ENCODE measurements at regions not wholly inside any gene's neighbourhood (a gene's known extent, or its start where the extent isn't known, plus 50 kb on each side); places are given as distances from the start of the nearest gene placed in this dataset.

DNA sequence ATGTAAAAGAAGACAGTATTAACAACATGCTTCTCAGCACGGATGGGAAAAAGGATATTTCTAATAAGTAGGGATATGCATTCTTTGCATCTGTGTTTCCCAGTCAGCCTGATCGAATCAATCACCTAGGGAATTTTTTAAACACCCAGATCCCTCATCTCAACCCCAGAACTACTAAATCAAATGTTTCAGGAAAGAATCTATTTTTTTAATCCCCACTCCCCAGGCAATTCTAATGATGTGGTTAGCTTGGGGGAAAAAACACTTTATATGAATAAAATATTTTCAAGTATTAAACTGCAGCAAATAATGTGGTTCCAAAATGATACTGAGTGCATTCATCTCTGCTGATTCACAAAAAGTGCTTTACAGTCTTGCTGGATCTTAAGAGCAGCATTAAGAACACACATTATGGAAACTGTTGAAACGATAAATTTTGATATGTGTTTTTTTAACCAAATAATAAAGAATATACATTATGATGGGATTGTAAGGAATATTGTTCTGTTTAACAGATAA lies 68.7 kb upstream of the GUCY1A1 start:
- DNase-seq (ENCODE audit: low spot score in 2 of 2, unreplicated experiment in 2 of 2), result no peak
- Mint-ChIP-seq H3K4me3 (no peak overlapping the region), H3K9me3 (no peaks in the 10 kb centered on the region), H3K4me1 (peaks cover 63% of the 10 kb centered on the region), H3K36me3 (no peaks in the 10 kb centered on the region), H3K27me3 (ENCODE audit: low read depth) (no peaks in the 10 kb centered on the region), H3K27ac (no peak overlapping the region)
- TF ChIP-seq, protein P1, sequence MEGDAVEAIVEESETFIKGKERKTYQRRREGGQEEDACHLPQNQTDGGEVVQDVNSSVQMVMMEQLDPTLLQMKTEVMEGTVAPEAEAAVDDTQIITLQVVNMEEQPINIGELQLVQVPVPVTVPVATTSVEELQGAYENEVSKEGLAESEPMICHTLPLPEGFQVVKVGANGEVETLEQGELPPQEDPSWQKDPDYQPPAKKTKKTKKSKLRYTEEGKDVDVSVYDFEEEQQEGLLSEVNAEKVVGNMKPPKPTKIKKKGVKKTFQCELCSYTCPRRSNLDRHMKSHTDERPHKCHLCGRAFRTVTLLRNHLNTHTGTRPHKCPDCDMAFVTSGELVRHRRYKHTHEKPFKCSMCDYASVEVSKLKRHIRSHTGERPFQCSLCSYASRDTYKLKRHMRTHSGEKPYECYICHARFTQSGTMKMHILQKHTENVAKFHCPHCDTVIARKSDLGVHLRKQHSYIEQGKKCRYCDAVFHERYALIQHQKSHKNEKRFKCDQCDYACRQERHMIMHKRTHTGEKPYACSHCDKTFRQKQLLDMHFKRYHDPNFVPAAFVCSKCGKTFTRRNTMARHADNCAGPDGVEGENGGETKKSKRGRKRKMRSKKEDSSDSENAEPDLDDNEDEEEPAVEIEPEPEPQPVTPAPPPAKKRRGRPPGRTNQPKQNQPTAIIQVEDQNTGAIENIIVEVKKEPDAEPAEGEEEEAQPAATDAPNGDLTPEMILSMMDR (IDR thresholded peaks at IDR 0.05; ENCODE audit: unreplicated experiment), result no peak

DNA sequence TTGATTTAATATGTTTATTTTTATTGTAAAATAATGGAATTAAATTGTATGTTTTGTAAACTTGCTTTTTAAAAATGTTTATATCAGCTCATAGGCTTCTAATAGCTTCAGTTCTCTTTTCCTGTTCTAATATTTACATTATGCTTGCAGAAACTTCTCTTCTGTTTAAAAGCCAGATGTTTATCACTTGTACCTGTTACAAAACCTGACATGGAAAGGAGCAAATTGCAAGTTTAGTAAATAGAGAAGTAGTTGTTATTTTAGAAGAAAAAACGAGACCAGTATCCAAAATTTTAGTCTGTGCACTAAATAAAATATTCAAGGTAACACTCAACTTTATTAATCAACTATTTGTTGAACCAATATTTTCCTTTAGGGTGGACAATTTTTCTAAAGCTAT lies 69.4 kb upstream of the GUCY1A1 start:
- Mint-ChIP-seq H3K4me1 (peaks cover 62% of the 10 kb centered on the region), H3K36me3 (no peaks in the 10 kb centered on the region), H3K9me3 (no peaks in the 10 kb centered on the region), H3K27ac (no peak overlapping the region), H3K27me3 (ENCODE audit: low read depth) (no peaks in the 10 kb centered on the region), H3K4me3 (no peak overlapping the region)
- TF ChIP-seq, protein P1 (IDR thresholded peaks at IDR 0.05; ENCODE audit: unreplicated experiment), result no peak
- no peak for DNase-seq (ENCODE audit: low spot score in 2 of 2, unreplicated experiment in 2 of 2)

DNA sequence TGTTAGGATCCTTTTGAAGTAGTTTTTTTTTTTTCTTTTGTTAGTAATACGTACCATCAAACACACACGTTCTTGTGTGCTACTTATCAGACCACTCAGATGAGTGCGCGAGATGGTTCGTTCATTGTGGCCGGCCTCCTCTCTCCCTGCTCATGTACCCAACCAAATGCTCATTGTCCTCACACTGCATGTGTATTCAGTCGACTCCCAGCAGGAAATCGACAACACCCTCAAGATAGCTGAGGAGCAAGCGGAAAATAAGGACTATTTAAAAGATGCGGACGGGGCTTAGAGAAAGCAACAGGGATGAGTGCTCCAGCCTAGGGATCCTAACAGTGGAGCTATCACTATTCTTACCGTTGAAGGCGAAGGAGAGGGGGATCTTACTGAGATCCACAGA lies 72.9 kb upstream of the GUCY1A1 start:
- H3K27me3 Mint-ChIP-seq (ENCODE audit: low read depth), result no peaks in the 10 kb centered on the region
- no peak overlapping the region for H3K4me3 Mint-ChIP-seq
- H3K36me3 Mint-ChIP-seq, result no peaks in the 10 kb centered on the region
- no peaks in the 10 kb centered on the region for H3K9me3 Mint-ChIP-seq
- no peak overlapping the region for H3K27ac Mint-ChIP-seq
- H3K4me1 Mint-ChIP-seq, result peaks cover 36% of the 10 kb centered on the region
- no peak for DNase-seq (ENCODE audit: low spot score in 2 of 2, unreplicated experiment in 2 of 2)
- TF ChIP-seq, protein P1 (IDR thresholded peaks at IDR 0.05; ENCODE audit: unreplicated experiment), result no peak

DNA sequence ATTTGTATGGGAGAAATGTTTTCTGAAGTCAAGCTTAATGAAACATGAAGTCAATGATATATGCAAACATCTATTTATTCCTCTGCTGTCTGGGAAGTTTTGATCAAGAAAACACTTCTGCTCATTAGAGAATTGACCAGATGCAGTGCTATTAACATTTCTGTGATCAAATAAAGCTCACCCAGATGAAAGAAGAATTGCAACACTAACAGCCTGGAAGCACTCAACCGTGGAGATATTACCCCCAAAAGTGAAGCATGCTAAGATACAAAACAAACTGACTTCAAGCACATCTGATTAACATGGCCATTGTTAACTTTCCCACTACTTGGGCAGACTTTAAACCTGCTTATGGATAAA lies 73.7 kb upstream of the GUCY1A1 start:
- H3K4me1 Mint-ChIP-seq, result peaks cover 30% of the 10 kb centered on the region
- peak overlapping the region; percentile 31 for H3K27ac Mint-ChIP-seq
- no peaks in the 10 kb centered on the region for H3K27me3 Mint-ChIP-seq (ENCODE audit: low read depth)
- TF ChIP-seq, protein P1 (IDR thresholded peaks at IDR 0.05; ENCODE audit: unreplicated experiment), result no peak
- H3K36me3 Mint-ChIP-seq, result no peaks in the 10 kb centered on the region
- no peak overlapping the region for H3K4me3 Mint-ChIP-seq
- no peaks in the 10 kb centered on the region for H3K9me3 Mint-ChIP-seq
- no peak for DNase-seq (ENCODE audit: low spot score in 2 of 2, unreplicated experiment in 2 of 2)

DNA sequence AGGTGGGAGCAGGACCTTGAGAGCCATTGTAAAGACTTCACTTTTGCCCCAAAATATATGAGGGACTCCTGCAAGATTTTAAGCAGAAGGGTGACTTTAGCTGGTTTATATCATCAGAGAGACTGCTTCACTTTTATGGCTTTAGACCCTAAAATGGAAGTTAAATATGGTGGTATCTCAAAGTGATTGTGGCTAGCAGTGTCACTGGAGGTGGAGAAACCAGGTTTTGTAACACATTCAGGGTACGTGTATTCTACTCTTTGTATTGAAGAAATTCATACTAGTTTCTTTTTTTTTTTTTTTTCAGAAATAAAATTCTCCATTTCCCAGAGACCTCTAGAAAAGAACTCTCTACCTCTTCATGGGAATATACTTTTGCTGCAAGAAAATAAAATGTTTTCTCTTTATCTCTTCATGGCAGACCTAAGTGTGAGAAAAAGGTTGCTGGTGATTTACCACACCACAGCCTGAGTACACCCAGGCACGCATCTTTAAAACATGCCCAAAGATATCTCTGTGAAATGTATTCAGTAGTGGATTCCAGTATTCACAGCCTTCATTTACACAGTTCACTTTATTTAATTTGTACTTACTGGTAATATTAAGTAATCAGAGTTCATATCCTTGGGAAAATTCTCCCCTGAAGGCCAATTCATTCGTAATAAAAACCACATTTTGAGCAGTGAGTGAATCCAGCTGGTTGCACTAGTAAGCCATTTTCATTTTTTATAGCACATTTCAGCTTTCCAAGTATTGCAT lies 74.3 kb upstream of the GUCY1A1 start:
- no peak overlapping the region for H3K4me3 Mint-ChIP-seq
- no peaks in the 10 kb centered on the region for H3K9me3 Mint-ChIP-seq
- TF ChIP-seq, protein P1 (IDR thresholded peaks at IDR 0.05; ENCODE audit: unreplicated experiment), result no peak
- peaks cover 25% of the 10 kb centered on the region for H3K4me1 Mint-ChIP-seq
- H3K36me3 Mint-ChIP-seq, result no peaks in the 10 kb centered on the region
- no peaks in the 10 kb centered on the region for H3K27me3 Mint-ChIP-seq (ENCODE audit: low read depth)
- H3K27ac Mint-ChIP-seq, result peak overlapping the region; percentile 54
- no peak for DNase-seq (ENCODE audit: low spot score in 2 of 2, unreplicated experiment in 2 of 2)

All from mesothelial cell of epicardium (in vitro differentiated cells).